HCT116 (cell line): ENCODE measurements at regions not wholly inside any gene's neighbourhood (a gene's known extent, or its start where the extent isn't known, plus 50 kb on each side); places are given as distances from the start of the nearest gene placed in this dataset.

Experiments
- ATAC-seq: fragments of 200-7000 bp; cut with Tn5 transposase; 2 replicates; pipeline ENCODE4 v1.9.1; 2020; ENCODE audit warnings: mild to moderate bottlenecking, moderate library complexity
- BruUV-seq: library from RNA; stranded (reverse); fragments of 400-500 nt; replicated peaks from 2 replicates; lab custom pipeline; 2021; lab: Mats Ljungman, UMichigan
- CTCF ChIA-PET: fragments of 300-600 bp; sonication (Branson Sonifier 250); formaldehyde crosslinking; loops from one replicate; lab custom pipeline; 2021; ENCODE audit warnings: antibody characterized with exemption; lab: Charles Lee
- POLR2A ChIA-PET: fragments of 300-600, 350-600 bp; sonication (Branson Sonifier 250); formaldehyde crosslinking; loops from one replicate; lab custom pipeline; 2021; ENCODE audit warnings: antibody characterized with exemption; lab: Charles Lee
- RAD21 ChIA-PET, 2 experiments: fragments of 300-600 bp; sonication (Branson Sonifier 250); formaldehyde crosslinking; loops; one replicate each; lab custom pipeline; 2023; ENCODE audit warnings: low total read pairs in 2 of 2; ENCODE audit not compliant: uncharacterized antibody in 2 of 2, unreplicated experiment in 2 of 2, low non-redundant PET in 1 of 2; lab: Charles Lee
- DNase-seq: peaks from one replicate; pipeline ENCODE4 v3.0.0-alpha.2; 2010; ENCODE audit warnings: low read depth, low spot score
- H2AFZ ChIP-seq: fragments of 200-600 bp; shearing (Covaris generic), sonication (generic); 2 replicates; pipeline ENCODE4 v1.6.1; 2017; ENCODE audit warnings: low read depth, mixed run types, mixed read lengths, antibody characterized with exemption, low read length; ENCODE audit not compliant: poor library complexity, severe bottlenecking
- H3K27ac ChIP-seq: 2 replicates; pipeline ENCODE4 v1.5.1; 2012; ENCODE audit warnings: low read depth, low read length
- H3K27me3 ChIP-seq: fragments of 200-600 bp; sonication (generic); 2 replicates; pipeline ENCODE4 v1.6.1; 2016; ENCODE audit warnings: mixed run types, low read length, mixed read lengths; ENCODE audit not compliant: insufficient read depth
- H3K36me3 ChIP-seq, 2 experiments: fragments of 200-500 bp in 1 of 2; fragments of 200-600 bp in 1 of 2; sonication (Bioruptor generic) in 1 of 2; sonication (generic) in 1 of 2; 2 replicates each; pipeline versions ENCODE4 v1.5.1 to v1.6.1; 2014 to 2016; ENCODE audit warnings: low read length in 2 of 2, inconsistent platforms in 1 of 2, mixed read lengths in 1 of 2, mixed run types in 1 of 2; ENCODE audit not compliant: insufficient read depth in 2 of 2, control insufficient read depth in 1 of 2
- H3K4me1 ChIP-seq, 2 experiments: fragments of 200-600 bp in 1 of 2; sonication (generic) in 1 of 2; 2 replicates each; pipeline versions ENCODE4 v1.5.1 to v1.6.1; 2012 to 2017; ENCODE audit warnings: low read length in 2 of 2, inconsistent platforms in 1 of 2, mild to moderate bottlenecking in 1 of 2, mixed read lengths in 1 of 2, mixed run types in 1 of 2, moderate library complexity in 1 of 2; ENCODE audit not compliant: insufficient read depth in 2 of 2, control insufficient read depth in 1 of 2
- H3K4me2 ChIP-seq: fragments of 200-600 bp; sonication (generic); 2 replicates; pipeline ENCODE4 v1.6.1; 2017; ENCODE audit warnings: mixed run types, low read length, mixed read lengths
- H3K4me3 ChIP-seq, 2 experiments: fragments of 200-600 bp in 1 of 2; sonication (generic) in 1 of 2; replicated peaks in 1 of 2; 2 replicates each; pipeline ENCODE4 v1.5.1; 2011 to 2016; ENCODE audit warnings: low read length in 2 of 2, control low read depth in 1 of 2, low read depth in 1 of 2, mild to moderate bottlenecking in 1 of 2, mixed read lengths in 1 of 2, mixed run types in 1 of 2
- H3K79me2 ChIP-seq: fragments of 200-600 bp; sonication (generic); 2 replicates; pipeline ENCODE4 v1.6.1; 2017; ENCODE audit warnings: mild to moderate bottlenecking, mixed run types, low read length, moderate library complexity, mixed read lengths; ENCODE audit not compliant: insufficient read depth
- H3K9ac ChIP-seq: fragments of 200-600 bp; sonication (generic); 2 replicates; pipeline ENCODE4 v1.6.1; 2016; ENCODE audit warnings: low read length, mixed read lengths
- H3K9me2 ChIP-seq: fragments of 200-600 bp; sonication (generic), shearing (Covaris generic); 2 replicates; pipeline ENCODE4 v1.6.1; 2017; ENCODE audit warnings: mixed run types, mild to moderate bottlenecking, moderate library complexity; ENCODE audit not compliant: insufficient read depth
- H3K9me3 ChIP-seq, 2 experiments: fragments of 200-500 bp in 1 of 2; fragments of 200-600 bp in 1 of 2; sonication (Bioruptor generic) in 1 of 2; sonication (generic) in 1 of 2; 2 replicates each; pipeline ENCODE4 v1.6.1; 2014 to 2017; ENCODE audit warnings: low read length in 2 of 2, mixed read lengths in 2 of 2, inconsistent platforms in 1 of 2, low read depth in 1 of 2, mild to moderate bottlenecking in 1 of 2, mixed run types in 1 of 2, moderate library complexity in 1 of 2; ENCODE audit not compliant: control insufficient read depth in 1 of 2, insufficient read depth in 1 of 2
- H4K20me1 ChIP-seq: fragments of 200-600 bp; sonication (generic), shearing (Covaris generic); 2 replicates; pipeline ENCODE4 v1.6.1; 2017; ENCODE audit warnings: mixed run types, mild to moderate bottlenecking, moderate library complexity; ENCODE audit not compliant: insufficient read depth
- CBX3 ChIP-seq: IDR thresholded peaks from 2 replicates; pipeline ENCODE4 v1.6.1; 2012; ENCODE audit warnings: low read depth
- CTCF ChIP-seq, 3 experiments: fragments of 200-600 bp in 1 of 3; sonication (generic) in 1 of 3; IDR thresholded peaks in 2 of 3; conservative IDR thresholded peaks in 1 of 3; 2 replicates each; pipeline ENCODE4 v1.5.1; 2012 to 2017; ENCODE audit warnings: low read depth in 2 of 3, low read length in 2 of 3, antibody characterized with exemption in 1 of 3, borderline replicate concordance in 1 of 3, control low read depth in 1 of 3, mild to moderate bottlenecking in 1 of 3, mixed read lengths in 1 of 3, mixed run types in 1 of 3, moderate library complexity in 1 of 3; ENCODE audit not compliant: insufficient read depth in 1 of 3
- EGR1 ChIP-seq: IDR thresholded peaks from 2 replicates; pipeline ENCODE4 v1.6.1; 2012; ENCODE audit warnings: low read depth
- ELF1 ChIP-seq: IDR thresholded peaks from 2 replicates; pipeline ENCODE4 v1.6.1; 2012; ENCODE audit warnings: low read depth, borderline replicate concordance
- EZH2 ChIP-seq: fragments of 200-600 bp; sonication (generic); IDR thresholded peaks from 2 replicates; pipeline ENCODE4 v1.6.1; 2017; ENCODE audit warnings: antibody characterized with exemption, mixed run types
- MAX ChIP-seq: IDR thresholded peaks from 2 replicates; pipeline ENCODE4 v1.6.1; 2012
- POLR2A ChIP-seq: IDR thresholded peaks from 2 replicates; pipeline ENCODE4 v1.7.0; 2011; ENCODE audit warnings: borderline replicate concordance; ENCODE audit not compliant: insufficient read depth, insufficient read length; ENCODE audit errors: extremely low read depth
- POLR2AphosphoS5 ChIP-seq: IDR thresholded peaks from 2 replicates; pipeline ENCODE4 v1.6.1; 2011; ENCODE audit warnings: mild to moderate bottlenecking, low read depth, low read length, moderate library complexity
- RAD21 ChIP-seq: IDR thresholded peaks from 2 replicates; pipeline ENCODE4 v1.6.1; 2012; ENCODE audit warnings: low read depth, mild to moderate bottlenecking
- SIN3A ChIP-seq: IDR thresholded peaks from 2 replicates; pipeline ENCODE4 v1.6.1; 2012; ENCODE audit warnings: low read depth
- SP1 ChIP-seq: IDR thresholded peaks from 2 replicates; pipeline ENCODE4 v1.6.1; 2012; ENCODE audit warnings: low read depth
- SRF ChIP-seq: IDR thresholded peaks from 2 replicates; pipeline ENCODE4 v1.6.1; 2012; ENCODE audit warnings: low read depth
- TCF7L2 ChIP-seq: IDR thresholded peaks from 2 replicates; pipeline ENCODE4 v1.7.0; 2011; ENCODE audit warnings: borderline replicate concordance, inconsistent platforms; ENCODE audit not compliant: insufficient read depth, insufficient read length; ENCODE audit errors: extremely low read depth
- YY1 ChIP-seq: IDR thresholded peaks from 2 replicates; pipeline ENCODE4 v1.6.1; 2011; ENCODE audit warnings: low read length, low read depth, moderate library complexity, mild to moderate bottlenecking; ENCODE audit not compliant: insufficient replicate concordance; ENCODE audit errors: extremely low read depth
- intact Hi-C: fragments of 100-400 bp; cut with micrococcal nuclease; formaldehyde crosslinking; loops from 2 replicates; pipeline ENCODE4 v1.10.0; 2022

- Histone ChIP-seq H3K9me2 (no peaks in the 10 kb centered on the region), H2AFZ (no peak overlapping the region), H3K79me2 (no peaks in the 10 kb centered on the region), H3K9ac (no peak overlapping the region)
- CTCF ChIA-PET: no interaction called here
- RAD21 ChIA-PET: no interaction called here
- no peak for TF ChIP-seq EGR1
- no peak for TF ChIP-seq MAX
- no peak for TF ChIP-seq POLR2AphosphoS5
- no peak for TF ChIP-seq ELF1
- no peak for TF ChIP-seq CBX3
- TF ChIP-seq, all 23 proteins: peak for 0
- intact Hi-C loops: no loop called here
- BruUV-seq: no TSS peak
- POLR2A ChIA-PET: no interaction called here
- DNase-seq (no peak), ATAC-seq (no peak)
- Histone ChIP-seq H3K4me1 (no peaks in the 10 kb centered on the region), H4K20me1 (no peaks in the 10 kb centered on the region), H3K36me3 (no peaks in the 10 kb centered on the region), H3K4me3 (no peak overlapping the region), H3K9me3 (no peaks in the 10 kb centered on the region), H3K27me3 (no peaks in the 10 kb centered on the region), H3K4me2 (no peak overlapping the region), H3K27ac (no peak overlapping the region)
Observed at GRCh38 chr2:16277117-16277516, 336.8 kb downstream of the MYCN start.

GRCh38 chr2:16275661-16276060, 335.3 kb downstream of the MYCN start:
- no peaks in the 10 kb centered on the region for H3K9me3 ChIP-seq
- no peak overlapping the region for H3K27ac ChIP-seq
- ChIA-PET POLR2A (no interaction called here), CTCF (no interaction called here), RAD21 (no interaction called here)
- no peak overlapping the region for H3K9ac ChIP-seq
- no peak for TF ChIP-seq RAD21
- TF ChIP-seq POLR2A: no peak
- no peak for TF ChIP-seq EZH2
- no peak for TF ChIP-seq SRF
- no peak for TF ChIP-seq POLR2AphosphoS5
- no peak for TF ChIP-seq YY1
- no peak for TF ChIP-seq TCF7L2
- TF ChIP-seq CTCF (IDR thresholded peaks at IDR 0.05 in 2 of 3, conservative IDR thresholded peaks at IDR 0.05 in 1 of 3; ENCODE audit: borderline replicate concordance in 1 of 3, insufficient read depth in 1 of 3, low read depth in 2 of 3, low read length in 2 of 3): no peak
- TF ChIP-seq SP1: no peak
- no peak for TF ChIP-seq SIN3A
- H3K27me3 ChIP-seq: no peaks in the 10 kb centered on the region
- H3K79me2 ChIP-seq: no peaks in the 10 kb centered on the region
- H2AFZ ChIP-seq: no peak overlapping the region
- no peaks in the 10 kb centered on the region for H3K36me3 ChIP-seq
- no peaks in the 10 kb centered on the region for H3K4me1 ChIP-seq
- H3K4me2 ChIP-seq: no peak overlapping the region
- ATAC-seq (no peak), DNase-seq (no peak)
- BruUV-seq: no TSS peak
- no peaks in the 10 kb centered on the region for H3K9me2 ChIP-seq
- H4K20me1 ChIP-seq: no peaks in the 10 kb centered on the region
- intact Hi-C loops: no loop called here
- H3K4me3 ChIP-seq: no peak overlapping the region
